RWPE2 (cell line): ENCODE measurements at regions not wholly inside any gene's neighbourhood (a gene's known extent, or its start where the extent isn't known, plus 50 kb on each side); places are given as distances from the start of the nearest gene placed in this dataset.
A peak's percentile ranks its signal among the peaks of the same experiment; 100 is the strongest.

Source experiments
- ATAC-seq: fragments of 200-7000 bp; cut with Tn5 transposase; 3 replicates; pipeline ENCODE4 v1.9.1; 2021; ENCODE audit warnings: low read depth
- DNase-seq: peaks from one replicate; pipeline ENCODE4 v3.0.0-alpha.2; 2020; ENCODE audit warnings: low spot score
- H3K27ac ChIP-seq: fragments of 450-650 bp; 2 replicates; pipeline ENCODE4 v1.5.1; 2017; ENCODE audit warnings: mild to moderate bottlenecking; ENCODE audit not compliant: poor library complexity, severe bottlenecking
- H3K27me3 ChIP-seq: fragments of 250-450 bp; sonication (Bioruptor Pico); 2 replicates; pipeline ENCODE4 v1.5.1; 2021; ENCODE audit warnings: mild to moderate bottlenecking, moderate library complexity; ENCODE audit not compliant: insufficient read depth, poor library complexity, severe bottlenecking
- H3K36me3 ChIP-seq: fragments of 250-450 bp; sonication (Bioruptor Pico); 2 replicates; pipeline ENCODE4 v1.5.1; 2020; ENCODE audit warnings: low read depth, mild to moderate bottlenecking, moderate library complexity
- H3K4me1 ChIP-seq: fragments of 250-450 bp; sonication (Bioruptor Pico); 2 replicates; pipeline ENCODE4 v1.5.1; 2021; ENCODE audit warnings: mild to moderate bottlenecking, moderate library complexity; ENCODE audit not compliant: insufficient read depth, poor library complexity, severe bottlenecking
- H3K4me3 ChIP-seq: fragments of 250-450 bp; sonication (Bioruptor Pico); 2 replicates; pipeline ENCODE4 v1.5.1; 2021; ENCODE audit warnings: mild to moderate bottlenecking, moderate library complexity; ENCODE audit not compliant: severe bottlenecking
- H3K9me3 ChIP-seq: fragments of 250-450 bp; sonication (Bioruptor Pico); 2 replicates; pipeline ENCODE4 v1.5.1; 2021; ENCODE audit warnings: mild to moderate bottlenecking, moderate library complexity; ENCODE audit not compliant: severe bottlenecking
- CTCF ChIP-seq: fragments of 450-650 bp; IDR thresholded peaks from one replicate; pipeline ENCODE4 v1.5.1; 2017; ENCODE audit warnings: mild to moderate bottlenecking, moderate library complexity; ENCODE audit not compliant: poor library complexity, severe bottlenecking

GRCh38 chr20:21808139-21808538, 102.7 kb downstream of the PAX1 start:
- no peak for TF ChIP-seq CTCF
- ATAC-seq (no peak), DNase-seq (no peak)
- Histone ChIP-seq H3K9me3 (no peaks in the 10 kb centered on the region), H3K4me3 (no peak overlapping the region), H3K36me3 (no peaks in the 10 kb centered on the region), H3K27ac (no peak overlapping the region), H3K27me3 (peaks cover 7% of the 10 kb centered on the region), H3K4me1 (no peaks in the 10 kb centered on the region)

GRCh38 chr20:21804802-21805201, 99.3 kb downstream of the PAX1 start:
- H3K27ac ChIP-seq, result no peak overlapping the region
- no peak for DNase-seq
- no peak overlapping the region for H3K4me3 ChIP-seq
- ATAC-seq, result no peak
- TF ChIP-seq CTCF, result no peak
- no peaks in the 10 kb centered on the region for H3K9me3 ChIP-seq
- H3K36me3 ChIP-seq, result no peaks in the 10 kb centered on the region
- H3K4me1 ChIP-seq, result no peaks in the 10 kb centered on the region
- H3K27me3 ChIP-seq, result peaks cover 15% of the 10 kb centered on the region

- Histone ChIP-seq H3K27ac (no peak overlapping the region), H3K4me1 (no peaks in the 10 kb centered on the region), H3K4me3 (no peak overlapping the region), H3K9me3 (no peaks in the 10 kb centered on the region), H3K27me3 (peaks cover 15% of the 10 kb centered on the region), H3K36me3 (no peaks in the 10 kb centered on the region)
- no peak for ATAC-seq
- no peak for TF ChIP-seq CTCF
- DNase-seq, result no peak
Observed at GRCh38 chr20:21801193-21801592, 95.7 kb downstream of the PAX1 start.

GRCh38 chr20:21798384-21798783, 92.9 kb downstream of the PAX1 start:
- no peak overlapping the region for H3K4me3 ChIP-seq
- no peak for TF ChIP-seq CTCF
- H3K36me3 ChIP-seq, result no peaks in the 10 kb centered on the region
- peaks cover 8% of the 10 kb centered on the region for H3K27me3 ChIP-seq
- no peak for DNase-seq
- no peaks in the 10 kb centered on the region for H3K4me1 ChIP-seq
- H3K9me3 ChIP-seq, result no peaks in the 10 kb centered on the region
- no peak for ATAC-seq
- H3K27ac ChIP-seq, result no peak overlapping the region

GRCh38 chr20:21796059-21796458, 90.6 kb downstream of the PAX1 start:
- Histone ChIP-seq H3K36me3 (no peaks in the 10 kb centered on the region), H3K9me3 (no peaks in the 10 kb centered on the region), H3K27me3 (peaks cover 4% of the 10 kb centered on the region), H3K4me1 (no peaks in the 10 kb centered on the region), H3K4me3 (no peak overlapping the region), H3K27ac (no peak overlapping the region)
- no peak for ATAC-seq
- peak; percentile 17 for TF ChIP-seq CTCF
- DNase-seq, result no peak
